Body of pancreas (tissue), 4 donors: ENCODE measurements at regions not wholly inside any gene's neighbourhood (a gene's known extent, or its start where the extent isn't known, plus 50 kb on each side); places are given as distances from the start of the nearest gene placed in this dataset.

Experiments
- CTCF ChIP-seq, 7 experiments: fragments of 450-650 bp in 4 of 7; fragments of 200-600 bp in 3 of 7; sonication (generic) in 3 of 7; IDR thresholded peaks; one replicate each; pipeline ENCODE4 v1.5.1; 2016 to 2019; ENCODE audit warnings: antibody characterized with exemption in 7 of 7
- POLR2A ChIP-seq, 3 donors: fragments of 450-650 bp; IDR thresholded peaks; one replicate each; pipeline ENCODE4 v1.6.1; 2016; ENCODE audit warnings: antibody characterized with exemption in 3 of 3, mild to moderate bottlenecking in 2 of 3

- TF ChIP-seq CTCF (IDR thresholded peaks at IDR 0.05) (no peak), POLR2A (IDR thresholded peaks at IDR 0.05) (no peak)
Measured at GRCh38 chr5:53403758-53404157, 76.7 kb upstream of the FST start.
